Loucy (cell line): ENCODE measurements at regions not wholly inside any gene's neighbourhood (a gene's known extent, or its start where the extent isn't known, plus 50 kb on each side); places are given as distances from the start of the nearest gene placed in this dataset.

ENCODE experiments used
- EZH2phosphoT487 ChIP-seq: fragments of 200-600 bp; IDR thresholded peaks from 2 replicates; pipeline ENCODE4 v1.6.1; 2018; ENCODE audit warnings: antibody characterized with exemption, mild to moderate bottlenecking, moderate library complexity, borderline replicate concordance
- TF ChIP-seq, protein P1 (sequence below): fragments of 200-600 bp; sonication (generic); conservative IDR thresholded peaks from 2 replicates; pipeline ENCODE4 v1.5.1; 2014; ENCODE audit warnings: mild to moderate bottlenecking, antibody characterized with exemption, low read length

DNA sequence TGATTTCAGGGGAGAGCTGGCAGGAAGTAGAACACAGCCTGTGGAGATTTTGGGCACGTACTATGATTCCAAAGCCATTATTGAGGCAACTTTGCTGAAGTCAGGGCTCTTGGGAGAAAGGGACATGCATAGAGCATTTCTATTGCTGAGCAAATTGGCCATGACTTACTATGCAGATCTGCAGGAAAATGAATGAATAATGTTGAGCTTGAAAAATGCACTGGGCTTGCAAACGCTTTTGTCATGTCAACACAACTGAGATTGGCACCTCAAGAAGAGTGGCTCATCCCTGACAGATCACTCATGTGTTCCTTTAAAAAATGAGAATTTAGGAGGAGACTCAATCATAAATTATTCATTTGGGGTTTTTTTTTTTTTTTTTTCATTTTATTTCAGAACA, 230.5 kb downstream of the MBD2 start:
- TF ChIP-seq, protein P1, sequence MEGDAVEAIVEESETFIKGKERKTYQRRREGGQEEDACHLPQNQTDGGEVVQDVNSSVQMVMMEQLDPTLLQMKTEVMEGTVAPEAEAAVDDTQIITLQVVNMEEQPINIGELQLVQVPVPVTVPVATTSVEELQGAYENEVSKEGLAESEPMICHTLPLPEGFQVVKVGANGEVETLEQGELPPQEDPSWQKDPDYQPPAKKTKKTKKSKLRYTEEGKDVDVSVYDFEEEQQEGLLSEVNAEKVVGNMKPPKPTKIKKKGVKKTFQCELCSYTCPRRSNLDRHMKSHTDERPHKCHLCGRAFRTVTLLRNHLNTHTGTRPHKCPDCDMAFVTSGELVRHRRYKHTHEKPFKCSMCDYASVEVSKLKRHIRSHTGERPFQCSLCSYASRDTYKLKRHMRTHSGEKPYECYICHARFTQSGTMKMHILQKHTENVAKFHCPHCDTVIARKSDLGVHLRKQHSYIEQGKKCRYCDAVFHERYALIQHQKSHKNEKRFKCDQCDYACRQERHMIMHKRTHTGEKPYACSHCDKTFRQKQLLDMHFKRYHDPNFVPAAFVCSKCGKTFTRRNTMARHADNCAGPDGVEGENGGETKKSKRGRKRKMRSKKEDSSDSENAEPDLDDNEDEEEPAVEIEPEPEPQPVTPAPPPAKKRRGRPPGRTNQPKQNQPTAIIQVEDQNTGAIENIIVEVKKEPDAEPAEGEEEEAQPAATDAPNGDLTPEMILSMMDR, result no peak
- no peak for TF ChIP-seq EZH2phosphoT487
